IPS-18c (cell line): ENCODE measurements at regions not wholly inside any gene's neighbourhood (a gene's known extent, or its start where the extent isn't known, plus 50 kb on each side); places are given as distances from the start of the nearest gene placed in this dataset.

Experiments
- H3K4me3 ChIP-seq: 2 replicates; pipeline ENCODE4 v1.7.0; 2013; ENCODE audit warnings: low read depth, mild to moderate bottlenecking, low read length, moderate library complexity; ENCODE audit not compliant: insufficient read depth
- H3K9me3 ChIP-seq: one replicate; pipeline ENCODE4 v1.6.1; 2013; ENCODE audit warnings: mild to moderate bottlenecking, low read length, moderate library complexity; ENCODE audit not compliant: control insufficient read depth, insufficient read depth

GRCh38 chr14:99081880-99082279 lies 190.1 kb downstream of the BCL11B start:
- no peak overlapping the region for H3K4me3 ChIP-seq

GRCh38 chr14:99093532-99094517 lies 178.2 kb downstream of the BCL11B start:
- Histone ChIP-seq H3K9me3 (no peaks in the 10 kb centered on the region), H3K4me3 (no peak overlapping the region)

More at GRCh38 chr14:99081880-99082279, 190.1 kb downstream of the BCL11B start:
- no peaks in the 10 kb centered on the region for H3K9me3 ChIP-seq

- no peaks in the 10 kb centered on the region for H3K9me3 ChIP-seq
- H3K4me3 ChIP-seq: no peak overlapping the region
Observed at GRCh38 chr14:99094901-99095300, 177.1 kb downstream of the BCL11B start.

GRCh38 chr14:99095369-99095768 lies 176.6 kb downstream of the BCL11B start:
- H3K9me3 ChIP-seq: no peaks in the 10 kb centered on the region
- H3K4me3 ChIP-seq: no peak overlapping the region

GRCh38 chr14:99098199-99098598 lies 173.8 kb downstream of the BCL11B start:
- Histone ChIP-seq H3K9me3 (peaks cover 4% of the 10 kb centered on the region), H3K4me3 (no peak overlapping the region)

- peaks cover 4% of the 10 kb centered on the region for H3K9me3 ChIP-seq
- no peak overlapping the region for H3K4me3 ChIP-seq
Observed at GRCh38 chr14:99099051-99099787, 172.8 kb downstream of the BCL11B start.

GRCh38 chr14:99100497-99101270 lies 171.3 kb downstream of the BCL11B start:
- Histone ChIP-seq H3K9me3 (peaks cover 4% of the 10 kb centered on the region), H3K4me3 (no peak overlapping the region)

- no peak overlapping the region for H3K4me3 ChIP-seq
- H3K9me3 ChIP-seq: peaks cover 4% of the 10 kb centered on the region
Observed at GRCh38 chr14:99101855-99102461, 170.0 kb downstream of the BCL11B start.

GRCh38 chr14:99116741-99117295 lies 155.2 kb downstream of the BCL11B start:
- H3K4me3 ChIP-seq: no peak overlapping the region

GRCh38 chr14:99117671-99118045 lies 154.3 kb downstream of the BCL11B start:
- Histone ChIP-seq H3K9me3 (no peaks in the 10 kb centered on the region), H3K4me3 (no peak overlapping the region)

More at GRCh38 chr14:99116741-99117295, 155.2 kb downstream of the BCL11B start:
- H3K9me3 ChIP-seq: no peaks in the 10 kb centered on the region

- Histone ChIP-seq H3K9me3 (no peaks in the 10 kb centered on the region), H3K4me3 (no peak overlapping the region)
Observed at GRCh38 chr14:99118046-99118721, 153.8 kb downstream of the BCL11B start.

- H3K9me3 ChIP-seq: no peaks in the 10 kb centered on the region
Observed at GRCh38 chr14:99118946-99119345, 153.1 kb downstream of the BCL11B start.

More at GRCh38 chr14:99118946-99119345, 153.1 kb downstream of the BCL11B start:
- H3K4me3 ChIP-seq: no peak overlapping the region
